ENCODE measurements at regions not wholly inside any gene's neighbourhood (a gene's known extent, or its start where the extent isn't known, plus 50 kb on each side); places are given as distances from the start of the nearest gene placed in this dataset.

DNA sequence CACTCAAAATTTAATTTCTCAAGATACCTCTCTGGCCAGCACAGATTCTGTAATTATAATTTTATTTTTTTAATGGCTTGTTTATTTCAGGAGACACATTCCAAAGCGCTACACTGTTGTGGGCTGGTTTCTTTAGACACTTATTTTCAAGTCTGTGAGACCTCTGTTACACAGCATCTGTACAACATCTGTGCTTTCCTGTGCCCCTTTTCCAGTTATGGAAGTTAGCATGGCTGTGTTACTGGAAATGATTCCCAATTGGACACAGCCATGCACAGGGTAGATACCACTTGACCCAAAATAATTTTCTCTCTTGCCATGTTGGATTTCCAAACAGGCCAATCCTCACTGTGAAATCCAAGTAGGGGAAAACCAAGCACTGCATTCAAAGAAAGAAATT lies 172.3 kb upstream of the ADCY1 start:
- Histone ChIP-seq H3K4me1 (ENCODE audit: insufficient read depth, low read length) (no peaks in the 10 kb centered on the region), H3K27me3 (ENCODE audit: insufficient read depth, low read length) (no peaks in the 10 kb centered on the region), H2BK20ac (ENCODE audit: low read depth, low read length, poor library complexity, severe bottlenecking) (no peak overlapping the region), H3K23ac (ENCODE audit: insufficient read length, low read depth, low read length) (no peak overlapping the region), H4K91ac (ENCODE audit: insufficient read length, low read depth, low read length) (no peak overlapping the region), H3K79me1 (ENCODE audit: insufficient read depth, low read depth, low read length, poor library complexity, severe bottlenecking) (no peaks in the 10 kb centered on the region), H3K4ac (ENCODE audit: low read depth, low read length) (no peak overlapping the region), H3K79me2 (ENCODE audit: insufficient read depth, low read length) (no peaks in the 10 kb centered on the region), H3K14ac (ENCODE audit: insufficient read depth, low read length) (no peak overlapping the region), H2BK12ac (ENCODE audit: insufficient read length, low read depth, low read length) (no peak overlapping the region), H3K23me2 (ENCODE audit: insufficient read length, low read depth, low read length, poor library complexity, severe bottlenecking) (no peaks in the 10 kb centered on the region), H3K56ac (ENCODE audit: insufficient read length, low read depth, low read length) (no peak overlapping the region), H3K18ac (ENCODE audit: insufficient read length, low read depth, low read length) (no peak overlapping the region), H2AFZ (ENCODE audit: low read length) (no peak overlapping the region), H2BK120ac (ENCODE audit: low read depth, low read length, poor library complexity, severe bottlenecking) (no peak overlapping the region), H2BK15ac (ENCODE audit: low read depth, low read length) (no peak overlapping the region), H3T11ph (ENCODE audit: low read length) (no peak overlapping the region), H3K9ac (ENCODE audit: extremely low read depth, insufficient read length, low read length) (no peak overlapping the region), H4K5ac (ENCODE audit: insufficient read length, low read depth, low read length) (no peak overlapping the region), H4K20me1 (ENCODE audit: control insufficient read depth, insufficient read depth, insufficient read length) (no peaks in the 10 kb centered on the region), H4K8ac (replicated peaks; ENCODE audit: insufficient read length, low read depth, low read length) (no peak overlapping the region), H3K4me2 (ENCODE audit: insufficient read depth, insufficient read length, low read length) (no peak overlapping the region), H2BK5ac (ENCODE audit: insufficient read length, low read length) (no peak overlapping the region), H3K9me3 (ENCODE audit: control insufficient read depth, low read depth, low read length) (no peaks in the 10 kb centered on the region), H2AK5ac (ENCODE audit: insufficient read length, low read length) (no peak overlapping the region), H3K27ac (ENCODE audit: insufficient read length, low read depth, low read length) (no peak overlapping the region)
- TF ChIP-seq, protein P1, sequence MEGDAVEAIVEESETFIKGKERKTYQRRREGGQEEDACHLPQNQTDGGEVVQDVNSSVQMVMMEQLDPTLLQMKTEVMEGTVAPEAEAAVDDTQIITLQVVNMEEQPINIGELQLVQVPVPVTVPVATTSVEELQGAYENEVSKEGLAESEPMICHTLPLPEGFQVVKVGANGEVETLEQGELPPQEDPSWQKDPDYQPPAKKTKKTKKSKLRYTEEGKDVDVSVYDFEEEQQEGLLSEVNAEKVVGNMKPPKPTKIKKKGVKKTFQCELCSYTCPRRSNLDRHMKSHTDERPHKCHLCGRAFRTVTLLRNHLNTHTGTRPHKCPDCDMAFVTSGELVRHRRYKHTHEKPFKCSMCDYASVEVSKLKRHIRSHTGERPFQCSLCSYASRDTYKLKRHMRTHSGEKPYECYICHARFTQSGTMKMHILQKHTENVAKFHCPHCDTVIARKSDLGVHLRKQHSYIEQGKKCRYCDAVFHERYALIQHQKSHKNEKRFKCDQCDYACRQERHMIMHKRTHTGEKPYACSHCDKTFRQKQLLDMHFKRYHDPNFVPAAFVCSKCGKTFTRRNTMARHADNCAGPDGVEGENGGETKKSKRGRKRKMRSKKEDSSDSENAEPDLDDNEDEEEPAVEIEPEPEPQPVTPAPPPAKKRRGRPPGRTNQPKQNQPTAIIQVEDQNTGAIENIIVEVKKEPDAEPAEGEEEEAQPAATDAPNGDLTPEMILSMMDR (conservative IDR thresholded peaks at IDR 0.05), result no peak
- H3K27ac Mint-ChIP-seq, result no peak overlapping the region
- peaks cover 8% of the 10 kb centered on the region in 2 experiments; a peak in 4 of 5 replicates for H3K9me3 Mint-ChIP-seq
- no peak for DNase-seq
- WGBS (ENCODE audit: extremely low coverage, insufficient read length, low lambda C conversion rate), result no CpG with 5 or more reads among the region's 1 CpG
- H3K4me3 Mint-ChIP-seq, result no peak overlapping the region
- peaks cover 10% of the 10 kb centered on the region for H3K27me3 Mint-ChIP-seq (ENCODE audit: low read depth)
- H3K36me3 Mint-ChIP-seq (ENCODE audit: insufficient read depth in 1 of 3, low read depth in 3 of 3), result no peaks in the 10 kb centered on the region; a peak in 1 of 7 replicates
- H3K4me1 Mint-ChIP-seq, result peaks cover 0 to 6% of the 10 kb centered on the region in 2 experiments; a peak in 2 of 4 replicates
